ENCODE measurements at regions not wholly inside any gene's neighbourhood (a gene's known extent, or its start where the extent isn't known, plus 50 kb on each side); places are given as distances from the start of the nearest gene placed in this dataset.
"Not testable (repeated sequence)": the region's sequence is repeated elsewhere in the genome, so short reads cannot be mapped to it uniquely, and the experiment has no call there.

DNA sequence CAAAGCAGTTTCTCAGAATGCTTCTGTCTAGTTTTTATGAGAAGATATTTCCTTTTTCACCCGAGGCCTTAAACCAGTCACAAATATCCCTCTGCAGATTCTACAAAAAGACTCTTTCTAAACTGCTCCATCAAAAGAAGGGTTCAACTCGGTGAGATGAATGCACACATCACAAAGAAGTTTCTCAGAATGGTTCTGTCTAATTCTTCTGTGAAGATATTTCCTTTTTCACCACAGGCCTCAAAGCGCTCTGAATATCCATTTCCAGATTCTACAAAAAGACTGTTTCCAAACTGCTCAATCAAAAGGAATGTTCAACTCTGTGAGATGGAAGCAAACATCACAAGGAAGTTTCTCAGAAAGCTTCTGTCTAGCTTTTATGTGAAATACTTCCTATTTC, 1843.3 kb downstream of the UQCRFS1 start:
- not testable (repeated sequence) for TF ChIP-seq POLR2A, CTCF, EP300, POLR2AphosphoS5 (IDR thresholded peaks at IDR 0.05)
